ENCODE measurements at regions not wholly inside any gene's neighbourhood (a gene's known extent, or its start where the extent isn't known, plus 50 kb on each side); places are given as distances from the start of the nearest gene placed in this dataset.

DNA sequence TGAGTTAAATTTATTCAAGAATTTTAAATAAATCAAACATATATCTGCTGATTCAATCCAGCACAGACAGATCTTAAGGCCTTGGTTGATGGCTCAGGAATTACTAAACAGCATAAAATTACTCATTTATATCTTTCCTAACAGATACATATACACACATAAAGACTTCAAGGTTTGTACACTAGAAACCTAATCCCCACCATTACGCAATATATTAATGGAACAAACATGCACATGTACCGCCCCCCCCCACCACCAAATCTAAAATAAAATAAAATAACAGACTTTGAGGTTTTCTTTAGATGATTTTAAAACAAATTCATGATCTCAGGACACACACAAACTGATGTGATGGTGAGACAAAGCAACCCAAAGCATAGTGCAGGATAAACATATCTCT is 333.9 kb upstream of the DDX53 start:
- no peak for DNase-seq

GRCh38 chrX:22666441-22666840 is 333.3 kb upstream of the DDX53 start:
- DNase-seq = peak; percentile 13

DNA sequence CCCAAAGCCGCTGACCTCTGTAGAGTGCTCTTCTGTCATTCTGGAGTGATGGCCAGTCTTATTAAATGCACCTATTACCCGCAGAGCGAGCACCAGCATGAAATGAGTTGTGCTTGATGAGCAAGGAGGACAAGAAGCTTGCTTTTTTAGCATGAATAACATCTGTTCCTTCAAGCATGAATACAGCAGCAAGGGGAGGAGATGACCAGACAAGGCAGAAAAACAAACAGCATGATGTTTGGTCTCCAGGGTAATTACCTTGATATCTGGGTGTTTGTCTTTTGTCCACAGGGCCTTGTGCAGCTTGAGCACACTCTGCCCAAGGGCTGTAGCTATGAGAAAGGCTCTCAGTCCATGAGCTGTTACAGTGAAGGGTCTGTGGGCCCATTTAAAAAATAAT is 324.8 kb upstream of the DDX53 start:
- DNase-seq = no peak

- peak; percentile 68 for DNase-seq
Measured at GRCh38 chrX:22686138-22686541, 313.6 kb upstream of the DDX53 start.

- DNase-seq = peak; percentile 52
Measured at GRCh38 chrX:22689290-22689689, 310.5 kb upstream of the DDX53 start.

DNA sequence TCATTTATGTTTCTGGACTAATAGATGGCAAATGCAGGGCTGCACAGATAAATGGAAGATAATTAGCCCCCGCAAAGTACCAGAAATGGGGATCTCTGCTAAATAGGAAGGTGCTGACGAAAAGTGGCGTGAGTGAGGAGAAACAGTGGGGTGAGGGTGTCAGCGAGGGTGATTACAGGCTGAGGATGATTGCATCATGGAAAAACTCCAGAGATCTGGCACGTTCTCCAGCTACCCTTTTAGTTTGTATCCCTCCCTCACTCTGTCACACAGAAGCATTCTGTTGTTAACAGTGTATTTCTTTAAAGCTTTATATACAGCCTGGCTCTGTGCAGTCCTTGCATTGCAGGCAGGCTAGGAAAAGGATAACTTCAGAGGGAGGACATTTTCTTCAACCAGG is 309.6 kb upstream of the DDX53 start:
- DNase-seq = peak; percentile 45

DNA sequence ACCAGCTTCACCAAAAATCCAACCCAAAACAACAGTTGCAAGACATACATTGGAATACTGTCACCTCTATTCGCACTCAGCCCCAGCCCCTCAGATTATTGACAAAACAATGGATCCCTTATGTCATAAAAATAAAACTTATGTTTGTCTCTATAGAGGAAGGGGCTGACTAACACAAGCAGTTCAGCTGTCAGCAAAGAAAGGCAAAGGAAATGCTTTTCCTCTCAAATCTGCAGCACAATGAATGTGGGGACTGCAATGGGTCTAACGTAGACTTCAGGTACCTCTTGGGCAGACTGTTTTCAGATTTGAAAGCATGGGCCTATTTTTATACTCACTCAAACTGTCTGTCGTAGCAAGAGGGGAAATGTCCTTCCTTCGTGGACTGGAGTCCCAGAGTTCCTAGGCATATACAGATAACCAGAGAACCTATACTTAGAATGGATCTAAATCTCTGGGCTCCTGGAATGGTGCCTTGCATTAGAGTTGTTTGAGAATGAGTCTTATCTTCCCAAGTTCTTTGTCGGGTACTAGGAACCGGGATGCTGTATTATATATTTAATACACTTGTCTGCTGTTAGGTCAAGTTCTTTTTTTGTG is 307.7 kb upstream of the DDX53 start:
- DNase-seq = no peak

GRCh38 chrX:22698151-22698550 is 301.6 kb upstream of the DDX53 start:
- DNase-seq = no peak

DNA sequence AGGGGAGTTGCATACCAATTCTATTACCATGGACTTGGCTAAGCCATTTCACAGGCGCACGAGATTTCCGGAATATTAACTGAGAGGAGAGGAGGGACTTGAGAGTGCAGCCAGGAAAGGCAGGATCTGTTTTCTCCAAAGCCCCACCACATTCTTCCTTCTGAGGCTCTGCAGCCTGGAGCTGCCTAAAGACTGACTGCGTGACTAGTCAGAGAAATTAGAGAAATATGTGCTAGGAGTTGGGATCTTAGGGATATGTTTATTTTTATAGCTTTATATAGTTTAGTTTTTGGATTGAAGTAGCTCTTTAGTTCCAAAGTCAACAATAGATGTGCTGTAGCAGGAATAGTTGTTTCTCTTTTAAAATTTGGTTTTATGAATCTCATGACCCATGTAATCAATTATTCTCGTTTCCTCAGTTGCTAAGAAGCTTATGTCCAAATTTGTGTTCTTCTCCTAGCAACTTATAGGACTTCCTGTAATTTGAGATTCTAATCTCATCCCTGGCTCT is 300.1 kb upstream of the DDX53 start:
- peak; percentile 63 for DNase-seq

DNA sequence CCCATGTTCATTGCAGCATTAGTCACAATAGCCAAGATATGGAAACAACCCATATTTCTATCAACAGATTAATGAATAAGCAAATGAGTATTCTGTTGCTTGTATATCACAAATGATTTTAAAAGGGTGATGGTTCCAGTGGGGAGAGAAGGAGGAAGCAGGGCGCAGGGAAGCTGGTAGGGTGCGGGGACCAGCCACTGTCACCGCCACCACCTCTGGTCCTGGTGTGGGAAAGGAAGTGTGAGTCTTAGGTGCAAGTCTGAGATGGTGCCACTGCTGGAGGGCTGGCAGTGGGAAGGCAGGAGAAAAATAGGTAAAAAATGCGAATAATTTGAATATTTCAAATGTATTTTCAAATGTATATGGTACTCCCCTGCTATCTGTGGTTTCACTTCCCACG is 286.8 kb upstream of the DDX53 start:
- DNase-seq = no peak

GRCh38 chrX:22730542-22730941 is 269.2 kb upstream of the DDX53 start:
- no peak for DNase-seq

DNA sequence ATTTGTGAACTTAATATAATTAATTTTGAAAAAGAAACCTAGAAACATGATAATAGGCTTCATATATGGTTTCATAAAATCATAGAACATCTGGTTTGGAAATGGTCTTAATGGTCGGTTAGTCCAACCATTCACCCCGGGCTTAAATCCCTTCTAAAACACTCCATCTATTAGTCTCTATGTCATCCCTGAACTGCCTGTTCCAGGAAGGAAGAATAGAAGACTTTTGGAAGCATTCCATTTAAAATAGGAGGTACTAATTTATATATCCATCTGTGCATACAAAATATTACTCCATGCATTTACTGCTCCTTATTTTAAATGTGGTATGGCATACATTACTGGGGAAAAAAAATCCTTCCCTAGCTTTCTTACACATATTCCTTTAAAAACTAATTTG is 262.2 kb upstream of the DDX53 start:
- no peak for DNase-seq

- DNase-seq = peak; percentile 29
Measured at GRCh38 chrX:22739276-22739675, 260.5 kb upstream of the DDX53 start.

DNA sequence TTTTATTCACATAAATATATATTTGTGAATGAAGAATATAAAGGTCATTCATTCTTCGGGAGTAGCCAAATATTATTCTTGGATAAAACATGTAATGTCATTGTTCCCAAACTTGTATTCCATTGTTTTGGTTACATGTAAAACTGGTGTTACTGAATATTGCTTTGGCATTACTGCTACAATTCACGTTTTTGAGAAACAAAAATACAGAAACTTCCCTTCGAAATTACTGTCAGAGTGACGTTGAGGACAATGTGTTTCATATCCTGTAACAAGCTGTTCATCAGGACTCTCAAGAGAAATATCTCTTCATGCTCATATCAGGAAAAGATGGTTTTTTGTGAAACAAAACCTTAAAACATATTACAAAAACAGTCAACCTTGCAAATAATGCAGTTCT is 258.9 kb upstream of the DDX53 start:
- no peak for DNase-seq

DNA sequence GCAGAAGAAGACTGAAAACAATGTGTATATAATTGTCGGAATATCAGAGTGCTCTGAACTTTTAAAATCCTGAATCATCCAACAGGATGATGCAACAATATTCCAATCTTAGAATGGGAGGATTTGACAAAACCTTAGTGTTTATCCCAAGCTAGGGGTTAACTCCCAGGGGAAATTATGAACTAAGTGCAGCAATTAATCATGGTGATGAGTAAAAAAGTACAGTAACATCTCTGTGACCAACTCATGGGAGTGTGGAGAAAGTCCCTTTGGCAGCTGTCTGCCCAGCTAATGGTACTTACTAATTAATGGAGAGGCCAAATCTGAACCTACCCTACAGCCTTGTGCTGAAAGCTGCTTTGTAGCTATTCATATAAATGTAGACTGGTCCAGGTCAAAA is 257.6 kb upstream of the DDX53 start:
- DNase-seq = peak; percentile 81

- no peak for DNase-seq
Measured at GRCh38 chrX:22746081-22746480, 253.7 kb upstream of the DDX53 start.

DNA sequence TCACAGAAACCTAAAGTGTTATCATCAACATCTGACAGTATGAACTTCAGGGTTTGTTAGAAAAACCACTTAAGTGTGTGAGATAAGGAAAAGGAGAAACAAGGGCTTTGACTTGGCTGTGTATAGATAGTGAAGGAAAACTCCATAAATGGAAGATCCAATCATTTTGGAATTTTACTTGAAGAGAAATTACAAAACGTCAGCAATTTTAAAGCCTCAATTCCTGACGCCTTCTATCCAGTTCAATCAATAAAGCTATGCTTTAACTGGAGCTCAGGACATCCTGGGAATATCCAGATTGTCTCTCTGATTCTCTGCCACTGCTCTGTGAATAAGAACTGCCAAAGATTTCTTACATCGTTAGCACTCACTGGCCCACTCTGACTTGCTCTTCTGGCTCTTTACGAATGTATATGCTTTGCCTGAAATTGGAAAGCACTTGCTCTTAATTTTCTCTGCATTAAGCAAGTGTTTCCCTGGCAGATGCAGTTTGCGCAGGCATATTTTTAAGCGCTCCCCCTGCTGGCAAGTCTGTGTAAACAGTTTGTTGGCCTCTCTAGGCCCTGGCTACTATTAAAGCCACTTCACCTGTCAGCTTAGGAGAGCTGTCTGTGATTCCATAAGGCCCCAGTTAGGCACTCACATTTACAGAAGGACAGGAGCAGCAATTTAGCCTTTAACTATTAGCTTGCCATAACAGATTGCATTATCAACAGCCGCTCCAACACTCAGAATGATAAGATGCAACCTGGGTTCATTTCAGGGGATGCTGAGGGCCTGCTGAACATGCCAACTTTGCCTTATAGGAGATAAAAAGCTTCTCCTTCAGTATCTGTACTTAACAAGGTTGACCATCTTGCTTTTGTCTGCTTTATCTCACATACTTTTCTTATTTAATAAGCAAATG is 251.4 kb upstream of the DDX53 start:
- DNase-seq = peak; percentile 42

DNA sequence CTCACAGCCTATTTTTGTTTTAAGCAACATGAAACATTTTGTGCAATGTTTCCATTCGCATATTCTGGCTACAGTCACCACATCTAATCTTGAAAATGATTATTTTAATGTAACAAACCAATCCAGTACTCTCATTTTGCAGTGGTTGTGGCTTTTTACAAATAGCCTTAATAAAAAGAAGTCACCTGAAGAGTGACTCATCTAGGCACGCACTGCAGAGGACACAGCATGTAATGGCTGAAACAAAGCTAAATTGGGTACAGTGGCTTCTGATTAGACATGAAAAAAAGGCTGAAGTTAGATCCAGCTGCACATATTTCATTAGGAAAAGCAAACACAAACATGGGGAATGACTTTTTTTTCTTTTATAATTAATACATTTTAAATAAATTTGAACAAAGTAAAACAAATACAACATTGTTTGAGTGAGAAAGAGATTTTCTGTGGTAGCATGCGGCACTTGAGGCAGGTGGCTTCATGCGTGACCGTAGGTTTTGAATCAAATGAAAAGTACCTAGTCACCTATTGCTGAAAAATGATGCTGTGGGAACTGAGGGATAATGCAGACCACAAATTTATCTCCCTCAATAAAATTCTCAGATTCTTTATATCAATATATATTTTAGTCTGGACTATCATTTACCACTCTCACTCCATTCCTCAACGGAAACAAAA is 240.8 kb upstream of the DDX53 start:
- no peak for DNase-seq

DNA sequence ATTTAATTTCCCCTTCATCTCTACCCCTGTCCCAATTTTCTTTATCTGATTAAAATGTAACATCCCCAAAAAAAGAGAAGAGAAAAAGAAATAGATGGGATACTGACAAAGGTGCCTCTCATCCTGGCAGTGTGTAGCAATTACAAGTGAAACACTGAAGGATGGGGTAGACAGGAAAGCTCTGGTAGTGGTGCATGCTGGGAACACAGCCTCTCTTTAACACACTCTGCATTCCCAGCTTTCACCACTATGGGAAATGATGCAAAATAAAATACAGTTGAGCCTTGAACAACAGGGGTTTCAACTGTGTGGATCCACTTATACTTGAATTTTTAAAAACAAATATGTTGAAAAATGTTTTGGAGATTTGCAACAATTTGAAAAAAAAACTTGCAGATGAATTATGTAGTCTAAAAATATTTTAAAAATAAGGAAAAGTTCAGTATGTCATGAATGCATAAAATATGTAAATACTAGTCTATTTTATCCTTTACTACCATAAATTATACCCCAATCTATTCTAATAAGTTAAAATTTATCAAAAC is 239.2 kb upstream of the DDX53 start:
- no peak for DNase-seq

GRCh38 chrX:22788221-22788620 is 211.5 kb upstream of the DDX53 start:
- DNase-seq = peak; percentile 24

DNA sequence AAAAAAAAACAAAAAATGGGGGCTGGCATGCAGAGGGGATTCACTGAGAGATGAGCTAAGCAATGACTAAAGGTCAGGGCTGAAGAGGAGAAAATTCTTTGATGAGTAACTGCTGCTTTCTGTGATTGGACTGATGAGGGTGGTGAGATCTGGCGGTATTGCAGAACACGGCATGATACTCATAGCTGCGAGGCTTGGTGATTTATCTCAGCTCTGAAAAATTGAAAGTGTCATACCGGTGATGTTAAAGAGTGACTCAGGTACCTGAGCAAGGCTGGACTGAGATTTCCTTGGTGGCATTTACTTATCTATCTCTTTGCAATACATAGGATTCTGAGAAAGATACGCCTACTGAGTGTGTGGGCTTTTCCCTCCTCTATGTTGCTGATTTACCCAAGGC is 204.1 kb upstream of the DDX53 start:
- DNase-seq = no peak

- peak; percentile 89 for DNase-seq
Measured at GRCh38 chrX:22800360-22800759, 199.4 kb upstream of the DDX53 start.

- peak; percentile 43 for DNase-seq
Measured at GRCh38 chrX:22800806-22801205, 199.0 kb upstream of the DDX53 start.

Measured in fibroblast of skin of scalp (primary cell).